ENCODE measurements at regions not wholly inside any gene's neighbourhood (a gene's known extent, or its start where the extent isn't known, plus 50 kb on each side); places are given as distances from the start of the nearest gene placed in this dataset.

GRCh38 chr11:35077709-35078469, 61.1 kb upstream of the CD44 start:
- no peaks in the 10 kb centered on the region for H3K36me3 ChIP-seq (ENCODE audit: control insufficient read depth in 3 of 3, insufficient read depth in 3 of 3, low read length in 3 of 3)
- no peaks in the 10 kb centered on the region for H3K9me3 ChIP-seq (ENCODE audit: control insufficient read depth in 3 of 3, low read length in 3 of 3)
- no peaks in the 10 kb centered on the region for H3K27me3 ChIP-seq (ENCODE audit: control insufficient read depth in 3 of 3, insufficient read depth in 3 of 3, low read length in 3 of 3)
- no peak overlapping the region for H3K9ac ChIP-seq (ENCODE audit: low read depth in 1 of 3, low read length in 3 of 3)
- H3K4me1 ChIP-seq (ENCODE audit: control insufficient read depth in 3 of 3, insufficient read depth in 3 of 3, low read length in 3 of 3) = peaks cover 8 to 14% (median 9%) of the 10 kb centered on the region in 3 donors
- H3K4me3 ChIP-seq (ENCODE audit: low read length in 3 of 3) = no peak overlapping the region
- H3K27ac ChIP-seq (ENCODE audit: low read depth, low read length) = no peak overlapping the region

- Histone ChIP-seq H3K9me3 (ENCODE audit: control insufficient read depth in 3 of 3, low read length in 3 of 3) (no peaks in the 10 kb centered on the region), H3K36me3 (ENCODE audit: control insufficient read depth in 3 of 3, insufficient read depth in 3 of 3, low read length in 3 of 3) (no peaks in the 10 kb centered on the region), H3K4me3 (ENCODE audit: low read length in 3 of 3) (no peak overlapping the region), H3K27me3 (ENCODE audit: control insufficient read depth in 3 of 3, insufficient read depth in 3 of 3, low read length in 3 of 3) (no peaks in the 10 kb centered on the region), H3K9ac (ENCODE audit: low read depth in 1 of 3, low read length in 3 of 3) (no peak overlapping the region), H3K27ac (ENCODE audit: low read depth, low read length) (no peak overlapping the region), H3K4me1 (ENCODE audit: control insufficient read depth in 3 of 3, insufficient read depth in 3 of 3, low read length in 3 of 3) (peaks cover 13 to 20% (median 14%) of the 10 kb centered on the region in 3 donors)
Observed at GRCh38 chr11:35078470-35078735, 60.6 kb upstream of the CD44 start.

- Histone ChIP-seq H3K27ac (ENCODE audit: low read depth, low read length) (no peak overlapping the region), H3K36me3 (ENCODE audit: control insufficient read depth in 3 of 3, insufficient read depth in 3 of 3, low read length in 3 of 3) (no peaks in the 10 kb centered on the region), H3K9ac (ENCODE audit: low read depth in 1 of 3, low read length in 3 of 3) (no peak overlapping the region), H3K27me3 (ENCODE audit: control insufficient read depth in 3 of 3, insufficient read depth in 3 of 3, low read length in 3 of 3) (no peaks in the 10 kb centered on the region), H3K9me3 (ENCODE audit: control insufficient read depth in 3 of 3, low read length in 3 of 3) (no peaks in the 10 kb centered on the region), H3K4me1 (ENCODE audit: control insufficient read depth in 3 of 3, insufficient read depth in 3 of 3, low read length in 3 of 3) (peaks cover 24 to 32% (median 25%) of the 10 kb centered on the region in 3 donors), H3K4me3 (ENCODE audit: low read length in 3 of 3) (no peak overlapping the region)
Observed at GRCh38 chr11:35079611-35080010, 59.4 kb upstream of the CD44 start.

- Histone ChIP-seq H3K9ac (ENCODE audit: low read depth in 1 of 3, low read length in 3 of 3) (no peak overlapping the region), H3K9me3 (ENCODE audit: control insufficient read depth in 3 of 3, low read length in 3 of 3) (no peaks in the 10 kb centered on the region), H3K4me1 (ENCODE audit: control insufficient read depth in 3 of 3, insufficient read depth in 3 of 3, low read length in 3 of 3) (peaks cover 33 to 40% (median 38%) of the 10 kb centered on the region in 3 donors), H3K4me3 (ENCODE audit: low read length in 3 of 3) (peak overlapping the region in 1 of 3 donors; percentile 36), H3K36me3 (ENCODE audit: control insufficient read depth in 3 of 3, insufficient read depth in 3 of 3, low read length in 3 of 3) (no peaks in the 10 kb centered on the region), H3K27ac (ENCODE audit: low read depth, low read length) (peak overlapping the region; percentile 83), H3K27me3 (ENCODE audit: control insufficient read depth in 3 of 3, insufficient read depth in 3 of 3, low read length in 3 of 3) (no peaks in the 10 kb centered on the region)
Observed at GRCh38 chr11:35082321-35083180, 56.4 kb upstream of the CD44 start.

GRCh38 chr11:35083181-35083430, 55.9 kb upstream of the CD44 start:
- Histone ChIP-seq H3K36me3 (ENCODE audit: control insufficient read depth in 3 of 3, insufficient read depth in 3 of 3, low read length in 3 of 3) (no peaks in the 10 kb centered on the region), H3K9ac (ENCODE audit: low read depth in 1 of 3, low read length in 3 of 3) (peak overlapping the region in 1 of 3 donors; percentile 28), H3K9me3 (ENCODE audit: control insufficient read depth in 3 of 3, low read length in 3 of 3) (no peaks in the 10 kb centered on the region), H3K27ac (ENCODE audit: low read depth, low read length) (peak overlapping the region; percentile 83), H3K4me1 (ENCODE audit: control insufficient read depth in 3 of 3, insufficient read depth in 3 of 3, low read length in 3 of 3) (peaks cover 38 to 44% (median 43%) of the 10 kb centered on the region in 3 donors), H3K4me3 (ENCODE audit: low read length in 3 of 3) (no peak overlapping the region), H3K27me3 (ENCODE audit: control insufficient read depth in 3 of 3, insufficient read depth in 3 of 3, low read length in 3 of 3) (no peaks in the 10 kb centered on the region)

GRCh38 chr11:35083431-35084238, 55.3 kb upstream of the CD44 start:
- H3K9me3 ChIP-seq (ENCODE audit: control insufficient read depth in 3 of 3, low read length in 3 of 3) = peaks cover 0 to 2% (median 0%) of the 10 kb centered on the region in 3 donors
- peak overlapping the region; percentile 83 for H3K27ac ChIP-seq (ENCODE audit: low read depth, low read length)
- peaks cover 41 to 49% (median 47%) of the 10 kb centered on the region in 3 donors for H3K4me1 ChIP-seq (ENCODE audit: control insufficient read depth in 3 of 3, insufficient read depth in 3 of 3, low read length in 3 of 3)
- no peaks in the 10 kb centered on the region for H3K27me3 ChIP-seq (ENCODE audit: control insufficient read depth in 3 of 3, insufficient read depth in 3 of 3, low read length in 3 of 3)
- peak overlapping the region in 1 of 3 donors; percentile 28 for H3K9ac ChIP-seq (ENCODE audit: low read depth in 1 of 3, low read length in 3 of 3)
- H3K4me3 ChIP-seq (ENCODE audit: low read length in 3 of 3) = no peak overlapping the region
- no peaks in the 10 kb centered on the region for H3K36me3 ChIP-seq (ENCODE audit: control insufficient read depth in 3 of 3, insufficient read depth in 3 of 3, low read length in 3 of 3)

GRCh38 chr11:35084817-35085440, 54.0 kb upstream of the CD44 start:
- Histone ChIP-seq H3K4me1 (ENCODE audit: control insufficient read depth in 3 of 3, insufficient read depth in 3 of 3, low read length in 3 of 3) (peaks cover 41 to 49% (median 49%) of the 10 kb centered on the region in 3 donors), H3K4me3 (ENCODE audit: low read length in 3 of 3) (no peak overlapping the region), H3K27ac (ENCODE audit: low read depth, low read length) (peak overlapping the region; percentile 83), H3K27me3 (ENCODE audit: control insufficient read depth in 3 of 3, insufficient read depth in 3 of 3, low read length in 3 of 3) (no peaks in the 10 kb centered on the region), H3K9me3 (ENCODE audit: control insufficient read depth in 3 of 3, low read length in 3 of 3) (peaks cover 0 to 2% (median 0%) of the 10 kb centered on the region in 3 donors), H3K36me3 (ENCODE audit: control insufficient read depth in 3 of 3, insufficient read depth in 3 of 3, low read length in 3 of 3) (no peaks in the 10 kb centered on the region), H3K9ac (ENCODE audit: low read depth in 1 of 3, low read length in 3 of 3) (no peak overlapping the region)

- H3K4me3 ChIP-seq (ENCODE audit: low read length in 3 of 3) = no peak overlapping the region
- H3K36me3 ChIP-seq (ENCODE audit: control insufficient read depth in 3 of 3, insufficient read depth in 3 of 3, low read length in 3 of 3) = no peaks in the 10 kb centered on the region
- no peak overlapping the region for H3K9ac ChIP-seq (ENCODE audit: low read depth in 1 of 3, low read length in 3 of 3)
- H3K27ac ChIP-seq (ENCODE audit: low read depth, low read length) = no peak overlapping the region
- no peaks in the 10 kb centered on the region for H3K27me3 ChIP-seq (ENCODE audit: control insufficient read depth in 3 of 3, insufficient read depth in 3 of 3, low read length in 3 of 3)
- H3K4me1 ChIP-seq (ENCODE audit: control insufficient read depth in 3 of 3, insufficient read depth in 3 of 3, low read length in 3 of 3) = peaks cover 41 to 49% (median 49%) of the 10 kb centered on the region in 3 donors
- peaks cover 0 to 2% (median 0%) of the 10 kb centered on the region in 3 donors for H3K9me3 ChIP-seq (ENCODE audit: control insufficient read depth in 3 of 3, low read length in 3 of 3)
Observed at GRCh38 chr11:35085531-35086165, 53.3 kb upstream of the CD44 start.

- Histone ChIP-seq H3K36me3 (ENCODE audit: control insufficient read depth in 3 of 3, insufficient read depth in 3 of 3, low read length in 3 of 3) (no peaks in the 10 kb centered on the region), H3K27ac (ENCODE audit: low read depth, low read length) (peak overlapping the region; percentile 64), H3K4me1 (ENCODE audit: control insufficient read depth in 3 of 3, insufficient read depth in 3 of 3, low read length in 3 of 3) (peaks cover 37 to 44% (median 44%) of the 10 kb centered on the region in 3 donors), H3K9me3 (ENCODE audit: control insufficient read depth in 3 of 3, low read length in 3 of 3) (peaks cover 0 to 2% (median 0%) of the 10 kb centered on the region in 3 donors), H3K27me3 (ENCODE audit: control insufficient read depth in 3 of 3, insufficient read depth in 3 of 3, low read length in 3 of 3) (no peaks in the 10 kb centered on the region), H3K9ac (ENCODE audit: low read depth in 1 of 3, low read length in 3 of 3) (no peak overlapping the region), H3K4me3 (ENCODE audit: low read length in 3 of 3) (no peak overlapping the region)
Observed at GRCh38 chr11:35087648-35088047, 51.3 kb upstream of the CD44 start.
